AG04450 (cell line): ENCODE measurements at regions not wholly inside any gene's neighbourhood (a gene's known extent, or its start where the extent isn't known, plus 50 kb on each side); places are given as distances from the start of the nearest gene placed in this dataset.

ENCODE experiments used
- CTCF ChIA-PET: fragments of 300-600, 350-600 bp; formaldehyde crosslinking; extraction: SDS; loops from one replicate; lab custom pipeline; 2022; ENCODE audit warnings: antibody characterized with exemption, inconsistent platforms; lab: Charles Lee
- POLR2A ChIA-PET: fragments of 350-600 bp; formaldehyde crosslinking; extraction: SDS; loops from one replicate; lab custom pipeline; 2021; ENCODE audit warnings: antibody characterized with exemption, inconsistent platforms; lab: Yijun Ruan, JAX
- DNase-seq: peaks from one replicate; pipeline ENCODE4 v3.0.0-alpha.2; 2011; ENCODE audit warnings: low read depth, low spot score
- H3K27ac ChIP-seq: one replicate; pipeline ENCODE4 v1.5.1; 2012; ENCODE audit warnings: low read depth, low read length, control low read depth
- H3K27me3 ChIP-seq: one replicate; pipeline ENCODE4 v1.6.0; 2012; ENCODE audit warnings: low read length; ENCODE audit not compliant: control insufficient read depth, insufficient read depth
- H3K4me3 ChIP-seq: 2 replicates; pipeline ENCODE4 v1.5.1; 2011; ENCODE audit warnings: mild to moderate bottlenecking, low read depth, low read length, control low read depth
- H3K9me3 ChIP-seq: 2 replicates; pipeline ENCODE4 v1.5.1; 2012; ENCODE audit warnings: low read length; ENCODE audit not compliant: control insufficient read depth, insufficient read depth
- CTCF ChIP-seq: IDR thresholded peaks from 2 replicates; pipeline ENCODE4 v1.5.1; 2011; ENCODE audit warnings: low read depth, low read length, control low read depth, inconsistent platforms

DNA sequence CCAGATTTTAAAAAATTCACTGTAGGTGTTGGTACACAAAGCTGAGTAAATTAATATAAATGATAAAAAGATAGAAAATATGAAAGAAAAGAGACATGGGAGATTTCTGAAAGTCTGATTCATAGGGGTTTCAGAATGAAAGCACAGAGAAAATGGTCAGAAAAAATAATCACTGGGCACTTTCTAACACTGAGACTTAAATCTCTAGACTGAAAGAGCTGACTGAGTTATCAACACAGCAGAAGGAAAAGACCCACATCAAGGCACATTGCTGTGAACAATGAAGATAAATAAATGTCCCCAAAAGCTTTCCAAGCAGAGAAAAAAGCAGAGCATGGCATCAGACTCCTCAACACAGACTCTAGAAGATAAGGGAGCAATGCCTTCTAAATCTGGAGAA lies 277.2 kb downstream of the BCL2 start:
- no peak overlapping the region for H3K27ac ChIP-seq
- no peak for DNase-seq
- ChIA-PET CTCF (no interaction called here), POLR2A (no interaction called here)
- H3K27me3 ChIP-seq = no peaks in the 10 kb centered on the region
- H3K4me3 ChIP-seq = no peak overlapping the region
- no peak for TF ChIP-seq CTCF
- no peaks in the 10 kb centered on the region for H3K9me3 ChIP-seq

GRCh38 chr18:63040788-63041410 lies 278.7 kb downstream of the BCL2 start:
- TF ChIP-seq CTCF = no peak
- DNase-seq = no peak
- Histone ChIP-seq H3K27ac (no peak overlapping the region), H3K27me3 (no peaks in the 10 kb centered on the region), H3K4me3 (no peak overlapping the region), H3K9me3 (no peaks in the 10 kb centered on the region)
- POLR2A ChIA-PET = no interaction called here
- CTCF ChIA-PET = no interaction called here

DNA sequence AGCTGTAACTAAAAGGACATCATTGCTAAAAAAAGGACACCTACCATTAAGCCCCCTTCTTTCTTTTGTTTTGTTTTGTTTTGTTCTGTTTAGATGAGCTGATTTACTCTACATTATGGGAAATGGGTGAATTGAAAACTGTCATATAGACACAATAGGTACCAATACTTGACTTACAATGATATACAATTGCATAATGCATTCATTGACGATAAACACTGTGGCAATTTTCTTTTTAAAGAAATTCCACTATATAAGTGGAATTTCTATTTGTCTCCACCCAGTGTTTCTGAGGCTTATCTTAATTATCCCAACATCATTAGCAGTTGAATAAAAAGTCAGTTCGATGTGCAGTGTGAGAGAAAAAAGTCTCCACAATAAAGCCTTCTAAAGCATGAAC lies 282.1 kb downstream of the BCL2 start:
- ChIA-PET POLR2A (no interaction called here), CTCF (no interaction called here)
- Histone ChIP-seq H3K4me3 (no peak overlapping the region), H3K9me3 (no peaks in the 10 kb centered on the region), H3K27ac (no peak overlapping the region), H3K27me3 (no peaks in the 10 kb centered on the region)
- no peak for TF ChIP-seq CTCF
- DNase-seq = no peak

DNA sequence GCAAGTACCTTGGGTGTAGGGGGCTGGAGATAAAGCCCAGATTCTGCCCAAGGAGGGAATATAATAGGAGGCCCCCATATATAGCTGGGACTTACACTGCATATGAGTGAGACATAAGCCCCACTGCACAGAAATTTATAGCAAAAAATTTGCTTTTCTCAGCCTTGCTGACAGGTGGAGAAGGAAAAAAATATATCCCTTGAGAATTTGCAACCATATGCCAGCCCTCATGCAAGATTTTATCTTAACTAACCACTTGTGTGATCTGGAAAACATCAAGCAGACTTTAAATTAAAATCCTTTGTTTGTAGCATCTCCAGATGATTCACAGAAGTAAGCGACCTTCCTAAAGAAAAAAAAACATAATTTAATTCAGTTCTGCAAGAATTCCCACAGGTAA lies 288.2 kb downstream of the BCL2 start:
- CTCF ChIA-PET = interaction anchor here (0.6 kb wide), 1 partner anchor 482 kb away, joined by 3 read pairs; no protein-coding TSS in a partner anchor
- no peak for DNase-seq
- Histone ChIP-seq H3K9me3 (no peaks in the 10 kb centered on the region), H3K27ac (no peak overlapping the region), H3K4me3 (no peak overlapping the region), H3K27me3 (peaks cover under 1% of the 10 kb centered on the region)
- POLR2A ChIA-PET = no interaction called here
- TF ChIP-seq CTCF = no peak
